Sigmoid colon (tissue), 4 donors: ENCODE measurements at regions not wholly inside any gene's neighbourhood (a gene's known extent, or its start where the extent isn't known, plus 50 kb on each side); places are given as distances from the start of the nearest gene placed in this dataset.
"Not testable (repeated sequence)": the region's sequence is repeated elsewhere in the genome, so short reads cannot be mapped to it uniquely, and the experiment has no call there.

ENCODE experiments used
- EP300 ChIP-seq, 4 donors: sonication (generic); formaldehyde crosslinking; IDR thresholded peaks; one replicate each; pipeline ENCODE4 v1.6.1; 2017; ENCODE audit warnings: antibody characterized with exemption in 4 of 4
- POLR2A ChIP-seq, 2 donors: fragments of 450-650 bp; IDR thresholded peaks; one replicate each; pipeline ENCODE4 v1.6.1; 2016; ENCODE audit warnings: antibody characterized with exemption in 2 of 2, mild to moderate bottlenecking in 2 of 2, moderate library complexity in 2 of 2
- POLR2AphosphoS5 ChIP-seq, 4 donors: sonication (generic); formaldehyde crosslinking; IDR thresholded peaks; one replicate each; pipeline ENCODE4 v1.6.1; 2017; ENCODE audit warnings: antibody characterized with exemption in 4 of 4
- TF ChIP-seq, protein P1 (sequence below), 4 experiments: fragments of 450-650 bp in 3 of 4; fragments of 200-600 bp in 1 of 4; IDR thresholded peaks; one replicate each; pipeline ENCODE4 v1.5.1; 2016 to 2019; ENCODE audit warnings: antibody characterized with exemption in 4 of 4, mild to moderate bottlenecking in 3 of 4, moderate library complexity in 2 of 4

DNA sequence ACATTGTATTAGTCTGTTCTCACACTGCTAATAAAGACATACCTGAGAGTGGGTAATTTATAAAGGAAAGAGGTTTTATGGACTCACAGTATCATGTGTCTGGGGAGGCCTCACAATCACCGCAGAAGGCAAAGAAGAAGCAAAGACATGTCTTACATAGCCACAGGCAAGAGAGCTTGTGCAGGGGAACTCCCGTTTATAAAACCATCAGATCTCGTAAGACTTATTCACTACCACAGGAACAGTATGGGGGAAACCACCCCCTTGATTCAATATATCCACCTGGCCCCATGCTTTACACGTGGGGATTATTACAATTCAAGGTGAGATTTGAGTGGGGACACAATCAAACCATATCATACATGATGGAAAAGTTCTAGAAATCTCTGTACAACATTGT lies 165.3 kb downstream of the OR2B2 start:
- TF ChIP-seq, protein P1, sequence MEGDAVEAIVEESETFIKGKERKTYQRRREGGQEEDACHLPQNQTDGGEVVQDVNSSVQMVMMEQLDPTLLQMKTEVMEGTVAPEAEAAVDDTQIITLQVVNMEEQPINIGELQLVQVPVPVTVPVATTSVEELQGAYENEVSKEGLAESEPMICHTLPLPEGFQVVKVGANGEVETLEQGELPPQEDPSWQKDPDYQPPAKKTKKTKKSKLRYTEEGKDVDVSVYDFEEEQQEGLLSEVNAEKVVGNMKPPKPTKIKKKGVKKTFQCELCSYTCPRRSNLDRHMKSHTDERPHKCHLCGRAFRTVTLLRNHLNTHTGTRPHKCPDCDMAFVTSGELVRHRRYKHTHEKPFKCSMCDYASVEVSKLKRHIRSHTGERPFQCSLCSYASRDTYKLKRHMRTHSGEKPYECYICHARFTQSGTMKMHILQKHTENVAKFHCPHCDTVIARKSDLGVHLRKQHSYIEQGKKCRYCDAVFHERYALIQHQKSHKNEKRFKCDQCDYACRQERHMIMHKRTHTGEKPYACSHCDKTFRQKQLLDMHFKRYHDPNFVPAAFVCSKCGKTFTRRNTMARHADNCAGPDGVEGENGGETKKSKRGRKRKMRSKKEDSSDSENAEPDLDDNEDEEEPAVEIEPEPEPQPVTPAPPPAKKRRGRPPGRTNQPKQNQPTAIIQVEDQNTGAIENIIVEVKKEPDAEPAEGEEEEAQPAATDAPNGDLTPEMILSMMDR (IDR thresholded peaks at IDR 0.05), result not testable (repeated sequence)
- not testable (repeated sequence) for TF ChIP-seq POLR2AphosphoS5, POLR2A, EP300 (IDR thresholded peaks at IDR 0.05)
